A673 (cell line): ENCODE measurements at regions not wholly inside any gene's neighbourhood (a gene's known extent, or its start where the extent isn't known, plus 50 kb on each side); places are given as distances from the start of the nearest gene placed in this dataset.
A peak's percentile ranks its signal among the peaks of the same experiment; 100 is the strongest.

ENCODE experiments used
- BruUV-seq: library from RNA; stranded (reverse); fragments of 400-500 nt; replicated peaks from 2 replicates; lab custom pipeline; 2021; lab: Mats Ljungman, UMichigan
- CTCF ChIA-PET: fragments of 300-600 bp; sonication (Branson Sonifier 250); formaldehyde crosslinking; loops from one replicate; lab custom pipeline; 2022; ENCODE audit warnings: antibody characterized with exemption; lab: Charles Lee
- POLR2A ChIA-PET: fragments of 300-600 bp; sonication (Branson Sonifier 250); formaldehyde crosslinking; loops from one replicate; lab custom pipeline; 2022; ENCODE audit warnings: antibody characterized with exemption; ENCODE audit not compliant: low non-redundant PET; lab: Charles Lee
- DNase-seq: peaks from one replicate; pipeline ENCODE4 v3.0.0-alpha.2; 2015; ENCODE audit warnings: low spot score
- H3K27ac ChIP-seq: fragments of 200-600 bp; sonication (generic); 2 replicates; pipeline ENCODE4 v1.5.1; 2016; ENCODE audit warnings: mixed run types, low read depth, mild to moderate bottlenecking, mixed read lengths, antibody characterized with exemption, low read length; ENCODE audit not compliant: poor library complexity, severe bottlenecking
- H3K27me3 ChIP-seq: fragments of 200-600 bp; sonication (generic); replicated peaks from 2 replicates; pipeline ENCODE4 v1.6.1; 2017; ENCODE audit warnings: mixed run types, low read depth, mild to moderate bottlenecking, mixed read lengths, antibody characterized with exemption, low read length; ENCODE audit not compliant: insufficient read depth, poor library complexity
- H3K36me3 ChIP-seq: fragments of 200-600 bp; sonication (generic); 2 replicates; pipeline ENCODE4 v1.6.1; 2016; ENCODE audit warnings: mixed run types, mild to moderate bottlenecking, mixed read lengths, antibody characterized with exemption, low read length; ENCODE audit not compliant: insufficient read depth, poor library complexity, severe bottlenecking
- H3K4me1 ChIP-seq: fragments of 200-600 bp; sonication (generic); 2 replicates; pipeline ENCODE4 v1.6.1; 2017; ENCODE audit warnings: mixed run types, mild to moderate bottlenecking, mixed read lengths, antibody characterized with exemption, low read length; ENCODE audit not compliant: insufficient read depth, poor library complexity, severe bottlenecking
- H3K4me3 ChIP-seq: fragments of 200-600 bp; sonication (generic); 2 replicates; pipeline ENCODE4 v1.5.1; 2016; ENCODE audit warnings: low read depth, mixed run types, mild to moderate bottlenecking, mixed read lengths, low read length; ENCODE audit not compliant: poor library complexity, severe bottlenecking
- H3K9me3 ChIP-seq: fragments of 200-600 bp; sonication (generic); 2 replicates; pipeline ENCODE4 v1.6.1; 2016; ENCODE audit warnings: mixed run types, low read depth, mild to moderate bottlenecking, mixed read lengths, antibody characterized with exemption, low read length; ENCODE audit not compliant: poor library complexity, severe bottlenecking
- CTCF ChIP-seq: fragments of 300-800, 200-600 bp; sonication (generic); conservative IDR thresholded peaks from 2 replicates; pipeline ENCODE4 v1.5.1; 2017; ENCODE audit warnings: low read depth, mild to moderate bottlenecking, antibody characterized with exemption, low read length, moderate library complexity, mixed read lengths
- EZH2 ChIP-seq: fragments of 200-600 bp; sonication (generic); IDR thresholded peaks from 2 replicates; pipeline ENCODE4 v1.6.1; 2017; ENCODE audit warnings: borderline replicate concordance, low read depth, mild to moderate bottlenecking, mixed read lengths, antibody characterized with exemption, low read length; ENCODE audit not compliant: poor library complexity, severe bottlenecking
- intact Hi-C: fragments of 100-400 bp; cut with micrococcal nuclease; formaldehyde crosslinking; loops from one replicate; pipeline ENCODE4 v1.10.0; 2022; ENCODE audit not compliant: unreplicated experiment

GRCh38 chr2:181395851-181396250, 61.3 kb upstream of the ITGA4 start:
- ChIA-PET CTCF (no interaction called here), POLR2A (interaction anchor here (0.5 kb wide), 1 partner anchor 404 kb away, joined by 3 read pairs; no protein-coding TSS in a partner anchor)
- intact Hi-C loops, result no loop called here
- TF ChIP-seq CTCF (no peak), EZH2 (no peak)
- H3K4me3 ChIP-seq, result no peak overlapping the region
- H3K27ac ChIP-seq, result no peak overlapping the region
- H3K36me3 ChIP-seq, result no peaks in the 10 kb centered on the region
- peaks cover 25% of the 10 kb centered on the region for H3K4me1 ChIP-seq
- no peaks in the 10 kb centered on the region for H3K9me3 ChIP-seq
- BruUV-seq, result no TSS peak
- no peak for DNase-seq
- no peaks in the 10 kb centered on the region for H3K27me3 ChIP-seq

- H3K27ac ChIP-seq, result no peak overlapping the region
- H3K9me3 ChIP-seq, result no peaks in the 10 kb centered on the region
- no peaks in the 10 kb centered on the region for H3K27me3 ChIP-seq
- intact Hi-C loops, result no loop called here
- no peak overlapping the region for H3K4me3 ChIP-seq
- peaks cover 25% of the 10 kb centered on the region for H3K4me1 ChIP-seq
- ChIA-PET POLR2A (no interaction called here), CTCF (no interaction called here)
- TF ChIP-seq CTCF (no peak), EZH2 (no peak)
- no TSS peak for BruUV-seq
- DNase-seq, result peak; percentile 35
- no peaks in the 10 kb centered on the region for H3K36me3 ChIP-seq
These were observed 60.7 kb upstream of the ITGA4 start for GRCh38 chr2:181396256-181397123.

DNA sequence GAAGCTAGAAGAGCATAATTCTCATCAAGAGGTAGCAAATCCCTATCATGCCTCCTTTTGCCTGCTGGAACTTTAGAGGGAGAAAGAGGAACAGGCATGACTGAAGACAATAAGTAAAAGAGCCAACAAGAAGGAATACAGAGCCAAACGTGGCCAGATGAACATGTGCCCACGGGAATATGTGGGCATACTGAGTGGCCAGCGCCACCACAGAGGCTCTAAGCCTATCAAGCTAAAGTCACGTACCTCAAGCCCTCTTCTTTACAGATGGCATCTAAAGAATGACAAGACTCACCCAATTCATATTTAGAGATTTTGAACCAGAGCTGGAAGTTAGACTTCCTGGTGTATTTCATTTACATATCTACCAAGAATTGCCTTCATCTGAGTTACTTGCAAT, 59.9 kb upstream of the ITGA4 start:
- DNase-seq, result no peak
- ChIA-PET POLR2A (no interaction called here), CTCF (no interaction called here)
- Histone ChIP-seq H3K36me3 (no peaks in the 10 kb centered on the region), H3K27ac (no peak overlapping the region), H3K4me1 (peaks cover 25% of the 10 kb centered on the region), H3K4me3 (no peak overlapping the region), H3K27me3 (no peaks in the 10 kb centered on the region), H3K9me3 (no peaks in the 10 kb centered on the region)
- intact Hi-C loops, result no loop called here
- TF ChIP-seq EZH2 (no peak), CTCF (no peak)
- no TSS peak for BruUV-seq
